MM.1S (cell line): ENCODE measurements at regions not wholly inside any gene's neighbourhood (a gene's known extent, or its start where the extent isn't known, plus 50 kb on each side); places are given as distances from the start of the nearest gene placed in this dataset.
"Not testable (repeated sequence)": the region's sequence is repeated elsewhere in the genome, so short reads cannot be mapped to it uniquely, and the experiment has no call there.

Source experiments
- EZH2 ChIP-seq: fragments of 300-600 bp; sonication (generic); optimal IDR thresholded peaks from 2 replicates; pipeline ENCODE3; 2017; ENCODE audit warnings: low read depth, mild to moderate bottlenecking, antibody characterized with exemption, low read length, mixed read lengths
- TF ChIP-seq, protein P1 (sequence below): fragments of 300-600 bp; sonication (generic); IDR thresholded peaks from 2 replicates; pipeline ENCODE4 v1.5.1; 2016; ENCODE audit warnings: antibody characterized with exemption, low read length, mixed read lengths

DNA sequence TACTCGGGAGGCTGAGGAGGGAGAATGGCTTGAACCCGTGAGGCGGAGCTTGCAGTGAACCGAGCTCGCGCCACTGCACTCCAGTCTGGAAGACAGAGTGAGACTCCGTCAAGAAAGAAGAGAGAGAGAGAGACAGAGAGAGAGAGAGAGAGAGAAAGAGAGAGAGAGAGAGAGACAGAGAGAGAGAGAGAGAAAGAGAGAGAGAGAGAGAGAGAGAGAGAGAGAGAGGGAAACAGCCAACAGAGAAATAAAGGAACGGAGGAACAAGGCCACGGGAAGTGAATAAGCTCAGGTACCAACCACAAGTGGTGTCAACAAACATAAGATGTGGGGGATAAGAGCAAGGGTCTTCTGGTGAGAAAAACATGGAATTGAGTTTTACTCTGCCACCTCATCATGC lies 71.5 kb upstream of the LSM6 start:
- TF ChIP-seq, protein P1, sequence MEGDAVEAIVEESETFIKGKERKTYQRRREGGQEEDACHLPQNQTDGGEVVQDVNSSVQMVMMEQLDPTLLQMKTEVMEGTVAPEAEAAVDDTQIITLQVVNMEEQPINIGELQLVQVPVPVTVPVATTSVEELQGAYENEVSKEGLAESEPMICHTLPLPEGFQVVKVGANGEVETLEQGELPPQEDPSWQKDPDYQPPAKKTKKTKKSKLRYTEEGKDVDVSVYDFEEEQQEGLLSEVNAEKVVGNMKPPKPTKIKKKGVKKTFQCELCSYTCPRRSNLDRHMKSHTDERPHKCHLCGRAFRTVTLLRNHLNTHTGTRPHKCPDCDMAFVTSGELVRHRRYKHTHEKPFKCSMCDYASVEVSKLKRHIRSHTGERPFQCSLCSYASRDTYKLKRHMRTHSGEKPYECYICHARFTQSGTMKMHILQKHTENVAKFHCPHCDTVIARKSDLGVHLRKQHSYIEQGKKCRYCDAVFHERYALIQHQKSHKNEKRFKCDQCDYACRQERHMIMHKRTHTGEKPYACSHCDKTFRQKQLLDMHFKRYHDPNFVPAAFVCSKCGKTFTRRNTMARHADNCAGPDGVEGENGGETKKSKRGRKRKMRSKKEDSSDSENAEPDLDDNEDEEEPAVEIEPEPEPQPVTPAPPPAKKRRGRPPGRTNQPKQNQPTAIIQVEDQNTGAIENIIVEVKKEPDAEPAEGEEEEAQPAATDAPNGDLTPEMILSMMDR, result not testable (repeated sequence)
- not testable (repeated sequence) for TF ChIP-seq EZH2
